HepG2 (cell line): ENCODE measurements at regions not wholly inside any gene's neighbourhood (a gene's known extent, or its start where the extent isn't known, plus 50 kb on each side); places are given as distances from the start of the nearest gene placed in this dataset.

Source experiments
- ATAC-seq: fragments of 200-7000 bp; cut with Tn5 transposase; 3 replicates; pipeline ENCODE4 v1.9.1; 2020; ENCODE audit warnings: mild to moderate bottlenecking, moderate library complexity
- BruUV-seq: library from RNA; stranded (reverse); fragments of 400-500 nt; replicated peaks from 2 replicates; lab custom pipeline; 2021; lab: Mats Ljungman, UMichigan
- CTCF ChIA-PET: fragments of 300-600 bp; formaldehyde crosslinking; extraction: SDS; loops from one replicate; lab custom pipeline; 2021; ENCODE audit warnings: low total read pairs, inconsistent platforms, low intra/inter-chr PET ratio; lab: Yijun Ruan, JAX
- POLR2A ChIA-PET: fragments of 350-600 bp; sonication (Branson Sonifier 250); formaldehyde crosslinking; loops from one replicate; lab custom pipeline; 2020; ENCODE audit warnings: antibody characterized with exemption, inconsistent platforms; lab: Yijun Ruan, JAX
- DNase-seq: peaks from one replicate; pipeline ENCODE4 v3.0.0-alpha.2; 2015; ENCODE audit warnings: low spot score
- FAIRE-seq: peaks from 3 replicates; lab custom pipeline; 2011; peaks lifted over from hg19 to GRCh38; lab: Jason Lieb, UNC
- H2AFZ ChIP-seq: one replicate; pipeline ENCODE4 v1.6.1; 2011; ENCODE audit warnings: low read length, inconsistent platforms
- H3K27ac ChIP-seq: fragments of 300-600 bp; 3 replicates; pipeline ENCODE4 v1.8.0; 2011; ENCODE audit warnings: mixed run types, mild to moderate bottlenecking, mixed read lengths, low read length, inconsistent platforms; ENCODE audit not compliant: insufficient read depth; ENCODE audit errors: extremely low read length
- H3K27me3 ChIP-seq, 2 experiments: fragments of 200-600 bp in 1 of 2; 2 replicates in 1 of 2; 3 replicates in 1 of 2; pipeline versions ENCODE4 v1.6.0 to v1.8.0; 2011; ENCODE audit warnings: low read length in 2 of 2, mild to moderate bottlenecking in 2 of 2, moderate library complexity in 2 of 2, inconsistent platforms in 1 of 2; ENCODE audit not compliant: insufficient read depth in 2 of 2, control insufficient read depth in 1 of 2
- H3K36me3 ChIP-seq, 2 experiments: fragments of 200-600 bp in 1 of 2; replicated peaks in 1 of 2; 2 replicates in 1 of 2; 3 replicates in 1 of 2; pipeline versions ENCODE4 v1.5.1 to v1.8.0; 2011; ENCODE audit warnings: low read length in 2 of 2, inconsistent platforms in 1 of 2; ENCODE audit not compliant: insufficient read depth in 2 of 2, control insufficient read depth in 1 of 2
- H3K4me1 ChIP-seq: 2 replicates; pipeline ENCODE4 v1.5.1; 2012; ENCODE audit warnings: low read length, inconsistent platforms; ENCODE audit not compliant: insufficient read depth
- H3K4me2 ChIP-seq: 2 replicates; pipeline ENCODE4 v1.6.0; 2011; ENCODE audit warnings: low read depth, low read length, inconsistent platforms
- H3K4me3 ChIP-seq, 3 experiments: fragments of 200-600 bp in 1 of 3; sonication (generic), shearing (Covaris generic) in 1 of 3; replicated peaks in 1 of 3; 2 replicates each; pipeline ENCODE4 v1.5.1; 2011 to 2016; ENCODE audit warnings: low read length in 3 of 3, inconsistent platforms in 2 of 3, low read depth in 2 of 3, mild to moderate bottlenecking in 2 of 3, control low read depth in 1 of 3, mixed read lengths in 1 of 3; ENCODE audit not compliant: insufficient read depth in 1 of 3
- H3K79me2 ChIP-seq: one replicate; pipeline ENCODE4 v1.6.1; 2011; ENCODE audit warnings: low read length, inconsistent platforms; ENCODE audit not compliant: insufficient read depth
- H3K9ac ChIP-seq: 2 replicates; pipeline ENCODE4 v1.6.0; 2011; ENCODE audit warnings: mild to moderate bottlenecking, low read depth, low read length, inconsistent platforms; ENCODE audit not compliant: insufficient read depth
- H3K9me3 ChIP-seq: 2 replicates; pipeline ENCODE4 v1.5.1; 2012; ENCODE audit warnings: mild to moderate bottlenecking, low read length
- H4K20me1 ChIP-seq: 2 replicates; pipeline ENCODE4 v1.6.0; 2011; ENCODE audit warnings: inconsistent platforms, mild to moderate bottlenecking, low read length, moderate library complexity; ENCODE audit not compliant: insufficient read depth
- CBX2 ChIP-seq, 2 experiments: fragments of 200-600 bp in 1 of 2; sonication (generic); formaldehyde crosslinking in 1 of 2; IDR thresholded peaks; 2 replicates each; pipeline versions ENCODE4 v1.7.0 to v1.8.1; 2018 to 2022; ENCODE audit warnings: low read depth in 2 of 2, low read length in 1 of 2, mild to moderate bottlenecking in 1 of 2, missing genetic modification reagents in 1 of 2
- KDM2A ChIP-seq: sonication (generic); formaldehyde crosslinking; IDR thresholded peaks from 2 replicates; pipeline ENCODE4 v1.4.0; 2020; ENCODE audit warnings: low read depth, missing genetic modification reagents, borderline replicate concordance
- PLSCR1 ChIP-seq: sonication (generic); formaldehyde crosslinking; IDR thresholded peaks from 2 replicates; pipeline ENCODE4 v1.5.0; 2020; ENCODE audit warnings: missing genetic modification reagents, mild to moderate bottlenecking, borderline replicate concordance
- TAF15 ChIP-seq: fragments of 200-400 bp; formaldehyde crosslinking; IDR thresholded peaks from one replicate; pipeline ENCODE4 v1.6.1; 2018; ENCODE audit warnings: mild to moderate bottlenecking, low read depth, low read length; ENCODE audit not compliant: poor library complexity, severe bottlenecking
- XRCC5 ChIP-seq: fragments of 200-400 bp; formaldehyde crosslinking; optimal IDR thresholded peaks from 2 replicates; pipeline ENCODE3; 2017; ENCODE audit warnings: mild to moderate bottlenecking, low read length
- ZBTB38 ChIP-seq: sonication (generic); formaldehyde crosslinking; IDR thresholded peaks from 2 replicates; pipeline ENCODE4 v1.5.1; 2020; ENCODE audit warnings: mild to moderate bottlenecking, missing genetic modification reagents
- ZFP41 ChIP-seq: sonication (generic); formaldehyde crosslinking; IDR thresholded peaks from 2 replicates; pipeline ENCODE4 v1.4.0; 2020; ENCODE audit warnings: mild to moderate bottlenecking, missing genetic modification reagents, borderline replicate concordance
- ZMYM2 ChIP-seq: sonication (generic); formaldehyde crosslinking; IDR thresholded peaks from 2 replicates; pipeline ENCODE4 v1.8.0; 2022; ENCODE audit warnings: mild to moderate bottlenecking, missing genetic modification reagents
- ZNF382 ChIP-seq: sonication (generic); formaldehyde crosslinking; IDR thresholded peaks from 2 replicates; pipeline ENCODE4 v1.5.0; 2020; ENCODE audit warnings: missing genetic modification reagents, mild to moderate bottlenecking, borderline replicate concordance
- WGBS: methylation state at CpG from one replicate; pipeline ENCODE4 v1.1.6; 2017; ENCODE audit warnings: low lambda C conversion rate; 5-methylcytosine and 5-hydroxymethylcytosine counted together
- in situ Hi-C: cut with HindIII; loops from 2 replicates; pipeline ENCODE4 v1.10.0; 2017; ENCODE audit warnings: low pct_unique_long_range_greater_than_20kb; ENCODE audit not compliant: extremely low pct_ligation_motif_present
- intact Hi-C: fragments of 100-400 bp; cut with micrococcal nuclease; formaldehyde crosslinking; loops from one replicate; pipeline ENCODE4 v1.10.0; 2022; ENCODE audit not compliant: unreplicated experiment
- TF ChIP-seq, protein P1 (sequence below): sonication (generic); formaldehyde crosslinking; IDR thresholded peaks from 2 replicates; pipeline ENCODE4 v1.5.0; 2020; ENCODE audit warnings: mild to moderate bottlenecking, missing genetic modification reagents

- Histone ChIP-seq H3K4me2 (no peak overlapping the region), H3K9ac (no peak overlapping the region), H3K27me3 (no peaks in the 10 kb centered on the region), H3K27ac (no peak overlapping the region), H3K4me1 (peaks cover 10% of the 10 kb centered on the region), H3K36me3 (no peaks in the 10 kb centered on the region), H4K20me1 (no peaks in the 10 kb centered on the region), H2AFZ (no peak overlapping the region), H3K79me2 (no peaks in the 10 kb centered on the region), H3K9me3 (peaks cover 38% of the 10 kb centered on the region), H3K4me3 (no peak overlapping the region)
- TF ChIP-seq KDM2A (CRISPR knock-in tag): no peak
- TF ChIP-seq CBX2 (IDR thresholded peaks at IDR 0.05; ENCODE audit: low read depth, low read length): no peak
- no peak for TF ChIP-seq CBX2 (CRISPR knock-in tag; IDR thresholded peaks at IDR 0.05; ENCODE audit: low read depth)
- TF ChIP-seq XRCC5: no peak
- TF ChIP-seq ZBTB38 (CRISPR knock-in tag): no peak
- TF ChIP-seq, protein P1, sequence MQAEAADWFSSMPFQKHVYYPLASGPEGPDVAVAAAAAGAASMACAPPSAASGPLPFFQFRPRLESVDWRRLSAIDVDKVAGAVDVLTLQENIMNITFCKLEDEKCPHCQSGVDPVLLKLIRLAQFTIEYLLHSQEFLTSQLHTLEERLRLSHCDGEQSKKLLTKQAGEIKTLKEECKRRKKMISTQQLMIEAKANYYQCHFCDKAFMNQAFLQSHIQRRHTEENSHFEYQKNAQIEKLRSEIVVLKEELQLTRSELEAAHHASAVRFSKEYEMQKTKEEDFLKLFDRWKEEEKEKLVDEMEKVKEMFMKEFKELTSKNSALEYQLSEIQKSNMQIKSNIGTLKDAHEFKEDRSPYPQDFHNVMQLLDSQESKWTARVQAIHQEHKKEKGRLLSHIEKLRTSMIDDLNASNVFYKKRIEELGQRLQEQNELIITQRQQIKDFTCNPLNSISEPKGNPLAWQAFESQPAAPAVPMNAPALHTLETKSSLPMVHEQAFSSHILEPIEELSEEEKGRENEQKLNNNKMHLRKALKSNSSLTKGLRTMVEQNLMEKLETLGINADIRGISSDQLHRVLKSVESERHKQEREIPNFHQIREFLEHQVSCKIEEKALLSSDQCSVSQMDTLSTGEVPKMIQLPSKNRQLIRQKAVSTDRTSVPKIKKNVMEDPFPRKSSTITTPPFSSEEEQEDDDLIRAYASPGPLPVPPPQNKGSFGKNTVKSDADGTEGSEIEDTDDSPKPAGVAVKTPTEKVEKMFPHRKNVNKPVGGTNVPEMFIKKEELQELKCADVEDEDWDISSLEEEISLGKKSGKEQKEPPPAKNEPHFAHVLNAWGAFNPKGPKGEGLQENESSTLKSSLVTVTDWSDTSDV (CRISPR knock-in tag): no peak
- no peak for TF ChIP-seq ZFP41 (CRISPR knock-in tag)
- no peak for TF ChIP-seq ZMYM2 (CRISPR knock-in tag)
- TF ChIP-seq ZNF382 (CRISPR knock-in tag): no peak
- no peak for TF ChIP-seq TAF15
- no peak for TF ChIP-seq PLSCR1
- FAIRE-seq (no peak), DNase-seq (no peak), ATAC-seq (no peak)
- WGBS: 0% methylated on average over 1 of the region's 1 CpG
- no TSS peak for BruUV-seq
- CTCF ChIA-PET: no interaction called here
- intact Hi-C loops (no loop called here), in situ Hi-C loops (no loop called here)
- POLR2A ChIA-PET: no interaction called here
Observed at GRCh38 chr3:144665567-144666053, 694.0 kb downstream of the DIPK2A start.
